Spleen (tissue), 11 donors: ENCODE measurements at regions not wholly inside any gene's neighbourhood (a gene's known extent, or its start where the extent isn't known, plus 50 kb on each side); places are given as distances from the start of the nearest gene placed in this dataset.
A peak's percentile ranks its signal among the peaks of the same experiment; 100 is the strongest.

ENCODE experiments used
- DNase-seq: peaks from one replicate; pipeline ENCODE4 v3.0.0-alpha.2; 2020
- H3K27ac ChIP-seq, 8 donors: fragments of 200-600 bp; sonication (generic) in 7 of 8; 1 replicate in 4 of 8; 2 replicates in 4 of 8; pipeline versions ENCODE4 v1.5.0 to v1.8.0; 2016 to 2021; ENCODE audit warnings: inconsistent platforms in 4 of 8, mild to moderate bottlenecking in 4 of 8, moderate library complexity in 1 of 8
- H3K27me3 ChIP-seq, 7 donors: fragments of 200-600 bp; sonication (generic) in 6 of 7; replicated peaks in 1 of 7; 1 replicate in 4 of 7; 2 replicates in 3 of 7; pipeline versions ENCODE4 v1.5.0 to v1.8.0; 2016 to 2021; ENCODE audit warnings: inconsistent platforms in 3 of 7, mild to moderate bottlenecking in 1 of 7
- H3K36me3 ChIP-seq, 6 donors: fragments of 200-600 bp; sonication (generic) in 5 of 6; 1 replicate in 4 of 6; 2 replicates in 2 of 6; pipeline versions ENCODE4 v1.5.0 to v1.8.0; 2016 to 2021; ENCODE audit warnings: inconsistent platforms in 2 of 6
- H3K4me1 ChIP-seq, 6 donors: fragments of 200-600 bp; sonication (generic) in 5 of 6; 1 replicate in 3 of 6; 2 replicates in 3 of 6; pipeline versions ENCODE4 v1.5.0 to v1.8.0; 2016 to 2021; ENCODE audit warnings: inconsistent platforms in 3 of 6
- H3K4me3 ChIP-seq, 8 donors: fragments of 200-600 bp; sonication (generic) in 7 of 8; 1 replicate in 4 of 8; 2 replicates in 4 of 8; pipeline versions ENCODE4 v1.5.0 to v1.8.0; 2016 to 2021; ENCODE audit warnings: inconsistent platforms in 4 of 8, mild to moderate bottlenecking in 4 of 8, moderate library complexity in 2 of 8
- H3K9me3 ChIP-seq, 8 donors: fragments of 200-600 bp; sonication (generic) in 7 of 8; 1 replicate in 4 of 8; 2 replicates in 4 of 8; pipeline versions ENCODE4 v1.5.0 to v1.8.0; 2016 to 2021; ENCODE audit warnings: inconsistent platforms in 4 of 8
- CTCF ChIP-seq, 11 experiments: fragments of 200-600 bp in 7 of 11; fragments of 450-650 bp in 4 of 11; sonication (generic) in 4 of 11; IDR thresholded peaks in 8 of 11; conservative IDR thresholded peaks in 3 of 11; 1 replicate in 7 of 11; 2 replicates in 4 of 11; pipeline versions ENCODE4 v1.4.0 to v1.8.0; 2016 to 2021; ENCODE audit warnings: antibody characterized with exemption in 11 of 11, inconsistent platforms in 4 of 11, mild to moderate bottlenecking in 1 of 11
- POLR2A ChIP-seq, 3 donors: fragments of 450-650 bp; IDR thresholded peaks; one replicate each; pipeline ENCODE4 v1.5.1; 2017; ENCODE audit warnings: antibody characterized with exemption in 3 of 3, mild to moderate bottlenecking in 1 of 3
- POLR2AphosphoS5 ChIP-seq, 3 donors: sonication (generic); formaldehyde crosslinking; IDR thresholded peaks; one replicate each; pipeline ENCODE4 v1.5.1; 2017; ENCODE audit warnings: antibody characterized with exemption in 3 of 3
- whole genome bisulfite sequencing, 5 donors: extraction: QIAGEN DNeasy Blood & Tissue Kit in 3 of 5; methylation state at CpG; one replicate each; pipeline versions ENCODE4 v1.1.5 to v1.1.7; 2013 to 2018; 5-methylcytosine and 5-hydroxymethylcytosine counted together
- intact Hi-C: fragments of 100-400 bp; cut with DNase I; formaldehyde crosslinking; loops from one replicate; pipeline ENCODE4 v1.15.0; 2023; ENCODE audit warnings: low total_unique reads
- donor health status: healthy with polysubstance abuse.
- donor health status: DM: no; HTN: no; CAD: no; lungs with moderate emphysema.
- donor health status: DM: no; HTN: no; CAD: no.
- donor health status: Bipolar disorder and iron deficiency.
- donor health status: healthy.
- donor health status: DM: no; HTN: no; CAD: no.
- donor health status: DM: yes; HTN: yes; CAD: no.

DNA sequence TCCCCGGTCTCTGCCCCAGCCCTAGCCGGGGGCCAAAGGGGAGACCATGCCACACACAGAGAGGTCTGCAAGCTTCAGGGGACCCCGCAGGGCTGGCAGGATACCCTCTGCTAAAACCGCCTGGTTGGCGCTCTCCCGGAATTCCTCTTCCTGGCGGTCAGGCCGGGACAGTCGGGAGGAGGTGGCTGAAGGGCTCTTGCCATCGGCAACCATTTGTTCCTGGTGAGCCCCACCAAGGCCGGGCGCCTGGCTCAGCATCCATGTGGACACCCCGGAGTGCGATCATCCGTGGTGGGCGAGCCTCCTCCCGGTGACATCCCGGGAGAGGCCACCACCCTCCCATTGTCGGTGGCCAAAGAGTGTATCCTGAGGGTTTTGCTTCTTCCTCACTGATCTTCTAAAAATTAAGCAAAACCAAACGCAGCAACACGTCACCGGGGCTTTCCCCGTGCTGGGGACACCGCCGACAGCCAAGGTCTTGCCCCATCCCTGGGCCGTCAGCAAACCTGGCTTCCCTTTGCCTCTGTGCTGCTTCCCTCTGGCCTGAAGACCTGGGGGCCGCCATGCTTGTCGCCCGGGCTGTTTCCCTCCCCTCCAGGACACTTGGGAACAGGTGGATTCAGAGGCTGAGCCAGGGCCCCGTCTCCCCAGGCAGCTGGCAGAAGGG lies 59.1 kb upstream of the TTC34 start:
- TF ChIP-seq CTCF (IDR thresholded peaks at IDR 0.05 in 8 of 11, conservative IDR thresholded peaks at IDR 0.05 in 3 of 11) (no peak), POLR2A (IDR thresholded peaks at IDR 0.05) (no peak), POLR2AphosphoS5 (IDR thresholded peaks at IDR 0.05) (no peak)
- WGBS, 5 donors: 83 to 93% (median 92%) methylated on average over 18 to 30 of the region's 30 CpGs
- peaks cover 0 to 10% (median 0%) of the 10 kb centered on the region in 6 donors for H3K4me1 ChIP-seq
- H3K4me3 ChIP-seq: no peak overlapping the region
- H3K36me3 ChIP-seq: no peaks in the 10 kb centered on the region
- no peak overlapping the region for H3K27ac ChIP-seq
- peaks cover 0 to 60% (median 16%) of the 10 kb centered on the region in 7 donors for H3K27me3 ChIP-seq
- intact Hi-C loops: no loop called here
- peak; percentile 55 for DNase-seq
- no peaks in the 10 kb centered on the region for H3K9me3 ChIP-seq

- WGBS, 5 donors: 83 to 87% (median 85%) methylated on average over 6 to 19 of the region's 19 CpGs
- H3K36me3 ChIP-seq: no peaks in the 10 kb centered on the region
- peaks cover 0 to 10% (median 0%) of the 10 kb centered on the region in 6 donors for H3K4me1 ChIP-seq
- H3K27me3 ChIP-seq: peaks cover 0 to 60% (median 16%) of the 10 kb centered on the region in 7 donors
- no peak overlapping the region for H3K27ac ChIP-seq
- intact Hi-C loops: no loop called here
- peak; percentile 63 for DNase-seq
- no peaks in the 10 kb centered on the region for H3K9me3 ChIP-seq
- TF ChIP-seq CTCF (IDR thresholded peaks at IDR 0.05 in 8 of 11, conservative IDR thresholded peaks at IDR 0.05 in 3 of 11) (no peak), POLR2AphosphoS5 (IDR thresholded peaks at IDR 0.05) (no peak), POLR2A (IDR thresholded peaks at IDR 0.05) (no peak)
- H3K4me3 ChIP-seq: no peak overlapping the region
These were observed 59.9 kb upstream of the TTC34 start for GRCh38 chr1:2861143-2861987.

- H3K27me3 ChIP-seq: peaks cover 0 to 61% (median 16%) of the 10 kb centered on the region in 7 donors
- H3K4me1 ChIP-seq: peaks cover 0 to 10% (median 0%) of the 10 kb centered on the region in 6 donors
- H3K4me3 ChIP-seq: no peak overlapping the region
- no peak overlapping the region for H3K27ac ChIP-seq
- intact Hi-C loops: no loop called here
- TF ChIP-seq POLR2AphosphoS5 (IDR thresholded peaks at IDR 0.05) (no peak), CTCF (IDR thresholded peaks at IDR 0.05 in 8 of 11, conservative IDR thresholded peaks at IDR 0.05 in 3 of 11) (no peak), POLR2A (IDR thresholded peaks at IDR 0.05) (no peak)
- H3K9me3 ChIP-seq: no peaks in the 10 kb centered on the region
- WGBS, 5 donors: 68 to 76% (median 73%) methylated on average over 30 to 35 of the region's 35 CpGs
- no peaks in the 10 kb centered on the region for H3K36me3 ChIP-seq
- DNase-seq: peak; percentile 58
These were observed 60.7 kb upstream of the TTC34 start for GRCh38 chr1:2861988-2862813.
